IMR-90 (cell line): ENCODE measurements at regions not wholly inside any gene's neighbourhood (a gene's known extent, or its start where the extent isn't known, plus 50 kb on each side); places are given as distances from the start of the nearest gene placed in this dataset.
"Not testable (repeated sequence)": the region's sequence is repeated elsewhere in the genome, so short reads cannot be mapped to it uniquely, and the experiment has no call there.

Experiments
- CTCF ChIP-seq: conservative IDR thresholded peaks from 2 replicates; pipeline ENCODE4 v1.5.1; 2012; ENCODE audit warnings: mild to moderate bottlenecking, low read depth, low read length, improper control_type of control experiment
- ELK1 ChIP-seq: fragments of 150-350 bp; IDR thresholded peaks from 2 replicates; pipeline ENCODE4 v1.6.1; 2016; ENCODE audit warnings: low read depth, mild to moderate bottlenecking, low read length, moderate library complexity, borderline replicate concordance
- POLR2A ChIP-seq: IDR thresholded peaks from 2 replicates; pipeline ENCODE4 v1.6.1; 2012; ENCODE audit warnings: mild to moderate bottlenecking, low read depth, low read length

GRCh38 chr5:6547926-6548519, 84.8 kb downstream of the NSUN2 start:
- TF ChIP-seq POLR2A, CTCF, ELK1: not testable (repeated sequence)
